Liver (tissue), 3 donors: ENCODE measurements at regions not wholly inside any gene's neighbourhood (a gene's known extent, or its start where the extent isn't known, plus 50 kb on each side); places are given as distances from the start of the nearest gene placed in this dataset.

Experiments used
- CTCF ChIP-seq: fragments of 150-350 bp; IDR thresholded peaks from 2 replicates; pipeline ENCODE4 v1.5.1; 2017; ENCODE audit warnings: improper control_type of control experiment, low read depth, low read length; ENCODE audit not compliant: missing input control
- MAX ChIP-seq: IDR thresholded peaks from 2 replicates; pipeline ENCODE4 v1.6.1; 2016; ENCODE audit warnings: antibody characterized with exemption
- NR2F2 ChIP-seq: IDR thresholded peaks from 2 replicates; pipeline ENCODE4 v1.6.1; 2016; ENCODE audit warnings: antibody characterized with exemption
- SP1 ChIP-seq: IDR thresholded peaks from 2 replicates; pipeline ENCODE4 v1.6.1; 2018; ENCODE audit warnings: antibody characterized with exemption, mild to moderate bottlenecking
- YY1 ChIP-seq: IDR thresholded peaks from 2 replicates; pipeline ENCODE4 v1.6.1; 2016; ENCODE audit warnings: antibody characterized with exemption, mild to moderate bottlenecking
- donor health status: healthy.
- donor health status: healthy.

GRCh38 chr7:25965405-25966123, 186.4 kb upstream of the NFE2L3 start:
- TF ChIP-seq CTCF (no peak), YY1 (no peak), NR2F2 (no peak), SP1 (no peak), MAX (no peak)
